Astrocyte (in vitro differentiated cells and primary cell): ENCODE measurements at regions not wholly inside any gene's neighbourhood (a gene's known extent, or its start where the extent isn't known, plus 50 kb on each side); places are given as distances from the start of the nearest gene placed in this dataset.

ENCODE experiments used
- CTCF ChIP-seq: IDR thresholded peaks from 2 replicates; pipeline ENCODE4 v1.5.1; 2011; ENCODE audit warnings: low read depth, mild to moderate bottlenecking, inconsistent platforms, low read length, moderate library complexity; ENCODE audit not compliant: insufficient read depth
- EZH2 ChIP-seq: IDR thresholded peaks from 2 replicates; pipeline ENCODE4 v1.6.1; 2012; ENCODE audit warnings: mild to moderate bottlenecking, low read length, inconsistent platforms; ENCODE audit not compliant: insufficient read depth

GRCh38 chr5:93340881-93341280 is 240.1 kb downstream of the NR2F1-AS1 start:
- TF ChIP-seq CTCF (no peak), EZH2 (no peak)
